Stomach (tissue), 8 donors: ENCODE measurements at regions not wholly inside any gene's neighbourhood (a gene's known extent, or its start where the extent isn't known, plus 50 kb on each side); places are given as distances from the start of the nearest gene placed in this dataset.
"Not testable (repeated sequence)": the region's sequence is repeated elsewhere in the genome, so short reads cannot be mapped to it uniquely, and the experiment has no call there.

Source experiments
- DNase-seq, 2 donors: peaks; one replicate each; pipeline versions ENCODE4 v3.0.0 to v3.0.0-alpha.2; 2013 to 2019
- H3K27ac ChIP-seq, 5 donors: fragments of 200-600 bp in 4 of 5; sonication (generic) in 4 of 5; one replicate each; pipeline ENCODE4 v1.5.1; 2013 to 2019; ENCODE audit warnings: mild to moderate bottlenecking in 1 of 5, moderate library complexity in 1 of 5
- H3K27me3 ChIP-seq, 3 donors: fragments of 200-600 bp; sonication (generic); one replicate each; pipeline ENCODE4 v1.5.1; 2017 to 2019; ENCODE audit warnings: mixed run types in 1 of 3
- H3K36me3 ChIP-seq, 4 donors: fragments of 200-600 bp; sonication (generic); 1 replicate in 3 of 4; 2 replicates in 1 of 4; pipeline ENCODE4 v1.5.1; 2016 to 2019
- H3K4me1 ChIP-seq, 4 donors: fragments of 200-600 bp; sonication (generic); one replicate each; pipeline ENCODE4 v1.5.1; 2016 to 2019
- H3K4me3 ChIP-seq, 4 donors: fragments of 200-600 bp; sonication (generic) in 3 of 4; one replicate each; pipeline ENCODE4 v1.5.1; 2016 to 2019; ENCODE audit warnings: mild to moderate bottlenecking in 1 of 4
- H3K9me3 ChIP-seq, 4 donors: fragments of 200-600 bp; sonication (generic); one replicate each; pipeline ENCODE4 v1.5.1; 2016 to 2019
- WGBS, 5 donors: extraction: QIAGEN DNeasy Blood & Tissue Kit in 3 of 5; methylation state at CpG; one replicate each; pipeline versions ENCODE4 v1.1.5 to v1.1.7; 2013 to 2018; 5-methylcytosine and 5-hydroxymethylcytosine counted together
- intact Hi-C: fragments of 100-400 bp; cut with DNase I; formaldehyde crosslinking; loops from one replicate; pipeline ENCODE4 v1.15.1; 2023; ENCODE audit warnings: low total_unique reads
- donor health status: healthy with polysubstance abuse.
- donor health status: Bipolar disorder and iron deficiency.
- donor health status: healthy.

DNA sequence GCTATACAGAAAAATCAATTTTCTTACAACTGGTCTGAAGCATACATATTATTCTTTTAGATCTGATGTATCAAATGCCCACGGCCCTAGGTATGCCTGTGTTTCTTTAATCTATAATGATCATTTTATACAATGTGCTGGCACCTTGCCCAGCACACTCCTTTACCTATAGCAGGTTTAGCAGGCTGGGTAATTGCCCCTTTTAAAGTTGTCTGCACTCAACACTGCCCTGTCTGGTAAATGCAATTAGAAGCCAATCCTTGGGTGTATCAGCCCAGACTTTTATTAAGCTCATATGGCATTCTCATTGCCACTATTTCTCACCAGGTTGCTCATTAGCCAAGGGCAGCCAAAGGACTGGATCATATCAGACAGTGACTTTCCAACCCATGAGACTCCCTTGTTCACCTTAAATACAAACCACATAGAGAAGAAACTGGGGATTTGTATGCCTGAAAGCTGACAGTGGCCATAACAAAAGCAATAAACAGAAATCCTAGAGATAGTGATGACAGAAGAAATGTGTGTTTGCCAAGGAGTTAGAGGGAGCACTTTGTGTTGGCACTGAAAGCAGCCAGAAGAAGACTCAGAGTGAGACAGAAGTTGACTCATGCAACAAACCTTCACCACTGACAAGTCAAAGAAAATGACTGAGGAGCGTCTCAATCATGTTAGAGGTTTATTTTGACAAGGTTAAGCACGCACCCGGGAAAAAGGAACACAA is 334.2 kb downstream of the SPATA31A7 start:
- DNase-seq, H3K27ac ChIP-seq, H3K36me3 ChIP-seq, H3K4me1 ChIP-seq, H3K9me3 ChIP-seq, intact Hi-C loops, H3K4me3 ChIP-seq, H3K27me3 ChIP-seq: not testable (repeated sequence)
- WGBS, 5 donors: 55 to 75% methylated on average over 4 of the region's 4 CpGs; no CpG with 5 or more reads in 3 of the 5 donors

DNA sequence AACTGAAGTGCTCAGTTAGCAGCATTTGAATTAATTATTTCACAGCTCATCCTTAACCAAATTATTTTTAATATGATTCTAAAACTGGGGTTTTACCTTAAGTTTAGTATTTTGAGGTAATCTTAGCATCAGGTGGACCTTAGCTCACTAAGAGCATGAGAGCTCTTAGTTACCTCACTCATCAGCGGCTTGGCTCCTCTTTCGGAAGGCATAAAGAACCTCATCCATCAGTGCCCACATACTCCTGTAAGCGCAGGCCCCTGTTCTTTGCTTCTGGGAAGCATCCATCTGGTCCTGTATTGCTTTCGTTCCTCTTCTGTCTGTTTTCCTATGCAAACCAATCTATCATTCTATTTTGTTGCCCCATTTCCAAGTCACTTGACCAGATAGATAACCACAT is 335.8 kb downstream of the SPATA31A7 start:
- WGBS, 5 donors: 71 to 77% methylated on average over 4 of the region's 4 CpGs; no CpG with 5 or more reads in 3 of the 5 donors
- H3K4me3 ChIP-seq, intact Hi-C loops, H3K27me3 ChIP-seq, H3K27ac ChIP-seq, DNase-seq, H3K36me3 ChIP-seq, H3K9me3 ChIP-seq, H3K4me1 ChIP-seq: not testable (repeated sequence)

DNA sequence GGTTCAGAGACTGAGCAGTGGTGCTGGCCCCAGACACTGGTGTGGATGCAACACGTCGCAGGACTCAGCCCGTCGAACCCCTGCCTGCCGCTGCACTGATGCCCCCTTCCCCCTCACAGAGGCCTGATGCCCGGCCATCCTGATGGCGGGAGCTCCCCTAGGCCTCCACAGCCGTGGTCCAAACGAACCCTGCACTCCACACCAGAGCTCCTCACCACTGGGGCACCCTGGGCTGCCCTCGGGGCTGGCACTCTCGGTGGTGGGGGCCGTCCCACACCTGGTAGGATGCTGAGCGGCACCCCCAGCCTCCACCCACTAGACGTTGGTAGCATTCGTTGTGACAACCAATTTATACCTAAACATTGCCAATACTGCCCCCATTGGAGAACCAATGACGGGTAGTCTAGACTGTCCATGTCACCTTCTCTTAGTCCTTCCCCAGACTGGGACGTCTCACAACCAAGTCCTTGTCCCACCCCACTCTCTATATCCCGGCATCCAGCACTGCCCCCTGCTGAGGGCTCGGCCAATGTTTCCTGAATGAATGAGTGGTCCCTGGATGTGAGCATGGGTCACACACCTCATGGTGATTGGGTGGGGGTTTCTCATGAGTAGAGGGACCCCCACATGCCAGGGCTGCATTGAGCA is 360.4 kb downstream of the SPATA31A7 start:
- WGBS, 5 donors: 68 to 93% (median 77%) methylated on average over 4 to 14 of the region's 19 CpGs
- H3K27me3 ChIP-seq, H3K4me1 ChIP-seq, H3K36me3 ChIP-seq, H3K4me3 ChIP-seq, H3K27ac ChIP-seq, DNase-seq, intact Hi-C loops, H3K9me3 ChIP-seq: not testable (repeated sequence)

DNA sequence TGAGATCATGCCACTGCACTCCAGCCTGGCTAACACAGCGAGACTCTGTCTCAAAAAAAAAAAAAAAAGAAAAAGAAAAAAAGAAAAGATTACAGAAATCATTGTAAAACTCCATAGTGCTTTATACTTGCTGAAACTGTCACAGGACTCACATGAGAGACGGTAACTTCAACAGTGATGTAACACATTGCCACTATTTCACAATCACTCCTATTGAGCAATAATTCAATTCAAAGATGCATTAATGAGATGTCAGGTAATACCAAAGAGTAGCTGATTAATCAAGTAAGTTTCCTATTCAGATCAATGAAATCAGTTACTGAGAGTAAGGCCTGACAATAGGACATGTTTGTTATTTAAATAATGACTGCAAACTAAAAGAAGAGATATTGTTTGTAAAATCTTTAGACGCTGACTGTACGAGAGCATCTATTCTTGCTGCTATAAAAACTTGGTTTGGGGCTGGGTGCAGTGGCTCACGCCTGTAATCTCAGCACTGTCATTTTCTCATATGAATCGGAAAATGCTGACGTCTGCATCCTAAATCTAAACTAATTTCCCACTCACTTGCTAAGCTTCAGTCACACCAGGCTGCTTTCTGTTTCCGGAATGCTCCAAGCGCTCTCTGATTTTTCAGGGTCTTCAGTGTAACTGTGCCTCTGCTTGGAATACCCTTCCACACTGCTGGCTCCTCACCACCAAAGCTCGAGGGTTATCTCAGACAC is 381.7 kb downstream of the SPATA31A7 start:
- H3K36me3 ChIP-seq, H3K4me3 ChIP-seq, H3K4me1 ChIP-seq, DNase-seq, H3K27me3 ChIP-seq, intact Hi-C loops, H3K9me3 ChIP-seq, H3K27ac ChIP-seq: not testable (repeated sequence)
- 82 to 89% methylated on average over 8 to 10 of the region's 10 CpGs; no CpG with 5 or more reads in 3 of the 5 donors for WGBS, 5 donors

DNA sequence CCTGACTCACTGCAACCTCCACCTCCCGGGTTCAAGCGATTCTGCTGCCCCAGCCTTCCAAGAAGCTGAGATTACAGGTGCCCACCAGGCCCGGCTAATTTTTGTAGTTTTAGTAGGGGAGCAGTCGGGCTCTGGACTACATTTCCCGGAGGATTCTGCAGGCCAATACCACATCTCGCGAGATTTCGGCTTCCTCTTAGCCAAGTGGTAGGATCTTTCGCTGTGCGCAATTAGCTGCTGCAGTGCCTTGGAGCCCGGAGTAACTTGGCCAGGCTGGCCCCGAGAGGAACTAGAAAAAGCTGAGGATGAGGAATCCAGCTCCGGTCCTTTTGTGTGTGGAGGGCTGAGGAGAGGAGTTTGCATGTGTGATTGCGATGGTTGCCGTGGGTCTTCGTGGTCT is 382.5 kb downstream of the SPATA31A7 start:
- H3K36me3 ChIP-seq, H3K4me1 ChIP-seq, H3K27me3 ChIP-seq, DNase-seq, H3K9me3 ChIP-seq, H3K4me3 ChIP-seq, intact Hi-C loops: not testable (repeated sequence)
- WGBS, 5 donors: 84 to 85% methylated on average over 15 to 16 of the region's 16 CpGs; no CpG with 5 or more reads in 3 of the 5 donors
- peak overlapping the region in 1 of 5 donors; percentile 31 for H3K27ac ChIP-seq

DNA sequence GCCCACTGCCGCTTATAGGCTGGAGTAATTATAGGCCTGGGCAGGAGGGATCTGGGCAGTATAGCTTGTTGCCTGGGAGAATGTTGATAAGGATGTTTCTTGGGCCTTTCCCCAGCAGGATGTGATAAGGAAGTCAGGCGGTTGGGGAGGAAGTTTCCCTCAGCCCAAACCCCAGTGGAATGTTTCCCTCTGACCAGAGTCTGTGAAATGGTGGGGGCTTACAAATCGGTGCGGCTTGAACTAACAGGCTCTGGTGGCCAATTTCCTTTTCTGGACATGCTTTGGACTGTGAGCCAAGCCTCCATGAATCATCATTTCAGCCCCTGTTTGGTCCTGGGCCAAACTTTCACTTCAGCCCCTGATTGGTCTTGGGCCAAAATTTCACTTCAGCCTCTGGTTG is 383.6 kb downstream of the SPATA31A7 start:
- H3K36me3 ChIP-seq, H3K27me3 ChIP-seq, DNase-seq, H3K9me3 ChIP-seq, intact Hi-C loops, H3K4me1 ChIP-seq, H3K4me3 ChIP-seq: not testable (repeated sequence)
- 58% methylated on average over 4 of the region's 4 CpGs; no CpG with 5 or more reads in 4 of the 5 donors for WGBS, 5 donors
- H3K27ac ChIP-seq: peak overlapping the region in 2 of 5 donors; percentile 31 to 59
